Ascending aorta (tissue), 2 donors: ENCODE measurements at regions not wholly inside any gene's neighbourhood (a gene's known extent, or its start where the extent isn't known, plus 50 kb on each side); places are given as distances from the start of the nearest gene placed in this dataset.

Experiments used
- DNase-seq, 2 donors: peaks; one replicate each; pipeline ENCODE4 v3.0.0-alpha.2; 2019; ENCODE audit warnings: low spot score in 2 of 2
- H3K27ac ChIP-seq, 2 donors: fragments of 200-600 bp; sonication (generic); one replicate each; pipeline ENCODE4 v1.5.1; 2016 to 2017; ENCODE audit warnings: mild to moderate bottlenecking in 1 of 2
- H3K27me3 ChIP-seq: fragments of 200-600 bp; sonication (generic); one replicate; pipeline ENCODE4 v1.5.1; 2017
- H3K36me3 ChIP-seq, 2 donors: fragments of 200-600 bp; sonication (generic); one replicate each; pipeline ENCODE4 v1.5.1; 2016
- H3K4me1 ChIP-seq, 2 donors: fragments of 200-600 bp; sonication (generic); one replicate each; pipeline ENCODE4 v1.5.1; 2016 to 2017; ENCODE audit warnings: mild to moderate bottlenecking in 1 of 2
- H3K4me3 ChIP-seq, 2 donors: fragments of 200-600 bp; sonication (generic); one replicate each; pipeline ENCODE4 v1.5.1; 2016 to 2017; ENCODE audit warnings: mild to moderate bottlenecking in 1 of 2
- H3K9me3 ChIP-seq, 2 donors: fragments of 200-600 bp; sonication (generic); one replicate each; pipeline ENCODE4 v1.5.1; 2016
- CTCF ChIP-seq, 3 experiments: fragments of 200-600 bp in 2 of 3; fragments of 450-650 bp in 1 of 3; sonication (generic) in 2 of 3; IDR thresholded peaks; one replicate each; pipeline ENCODE4 v1.5.1; 2016 to 2019; ENCODE audit warnings: antibody characterized with exemption in 3 of 3, mild to moderate bottlenecking in 1 of 3, moderate library complexity in 1 of 3
- intact Hi-C: fragments of 100-400 bp; cut with DNase I; formaldehyde crosslinking; loops from one replicate; pipeline ENCODE4 v1.15.1; 2023

- intact Hi-C loops: no loop called here
- H3K27ac ChIP-seq: no peak overlapping the region
- no peaks in the 10 kb centered on the region for H3K27me3 ChIP-seq
- no peaks in the 10 kb centered on the region for H3K36me3 ChIP-seq
- TF ChIP-seq CTCF (IDR thresholded peaks at IDR 0.05): no peak
- no peaks in the 10 kb centered on the region for H3K4me1 ChIP-seq
- no peak overlapping the region for H3K4me3 ChIP-seq
- no peak for DNase-seq
- H3K9me3 ChIP-seq: peaks cover 0 to 7% of the 10 kb centered on the region in 2 donors
These were observed 1052.7 kb upstream of the ARRDC3 start for GRCh38 chr5:92435781-92436180.

GRCh38 chr5:92429646-92430045 lies 1046.5 kb upstream of the ARRDC3 start:
- Histone ChIP-seq H3K4me1 (no peaks in the 10 kb centered on the region), H3K9me3 (peaks cover 0 to 7% of the 10 kb centered on the region in 2 donors), H3K27ac (no peak overlapping the region), H3K36me3 (no peaks in the 10 kb centered on the region), H3K4me3 (no peak overlapping the region), H3K27me3 (no peaks in the 10 kb centered on the region)
- intact Hi-C loops: no loop called here
- DNase-seq: no peak
- TF ChIP-seq CTCF (IDR thresholded peaks at IDR 0.05): no peak

- intact Hi-C loops: no loop called here
- H3K4me1 ChIP-seq: no peaks in the 10 kb centered on the region
- no peak for TF ChIP-seq CTCF (IDR thresholded peaks at IDR 0.05)
- H3K27me3 ChIP-seq: no peaks in the 10 kb centered on the region
- no peaks in the 10 kb centered on the region for H3K36me3 ChIP-seq
- DNase-seq: no peak
- no peaks in the 10 kb centered on the region for H3K9me3 ChIP-seq
- no peak overlapping the region for H3K27ac ChIP-seq
- no peak overlapping the region for H3K4me3 ChIP-seq
These were observed 1045.3 kb upstream of the ARRDC3 start for GRCh38 chr5:92428415-92428814.

- DNase-seq: no peak
- intact Hi-C loops: no loop called here
- Histone ChIP-seq H3K9me3 (no peaks in the 10 kb centered on the region), H3K4me3 (no peak overlapping the region), H3K4me1 (no peaks in the 10 kb centered on the region), H3K27ac (no peak overlapping the region), H3K27me3 (no peaks in the 10 kb centered on the region), H3K36me3 (no peaks in the 10 kb centered on the region)
- TF ChIP-seq CTCF (IDR thresholded peaks at IDR 0.05): no peak
These were observed 1041.8 kb upstream of the ARRDC3 start for GRCh38 chr5:92424785-92425426.

GRCh38 chr5:92421942-92422341 lies 1038.8 kb upstream of the ARRDC3 start:
- intact Hi-C loops: no loop called here
- Histone ChIP-seq H3K4me1 (no peaks in the 10 kb centered on the region), H3K36me3 (no peaks in the 10 kb centered on the region), H3K9me3 (no peaks in the 10 kb centered on the region), H3K27ac (no peak overlapping the region), H3K27me3 (no peaks in the 10 kb centered on the region), H3K4me3 (no peak overlapping the region)
- no peak for DNase-seq
- TF ChIP-seq CTCF (IDR thresholded peaks at IDR 0.05): no peak

- Histone ChIP-seq H3K27me3 (no peaks in the 10 kb centered on the region), H3K36me3 (no peaks in the 10 kb centered on the region), H3K27ac (no peak overlapping the region), H3K9me3 (no peaks in the 10 kb centered on the region), H3K4me3 (no peak overlapping the region), H3K4me1 (no peaks in the 10 kb centered on the region)
- no peak for TF ChIP-seq CTCF (IDR thresholded peaks at IDR 0.05)
- intact Hi-C loops: no loop called here
- DNase-seq: no peak
These were observed 1038.1 kb upstream of the ARRDC3 start for GRCh38 chr5:92421196-92421595.
